Right atrium auricular region (tissue), 2 donors: ENCODE measurements at regions not wholly inside any gene's neighbourhood (a gene's known extent, or its start where the extent isn't known, plus 50 kb on each side); places are given as distances from the start of the nearest gene placed in this dataset.
"Not testable (repeated sequence)": the region's sequence is repeated elsewhere in the genome, so short reads cannot be mapped to it uniquely, and the experiment has no call there.

Experiments
- DNase-seq: peaks from one replicate; pipeline ENCODE4 v3.0.0-alpha.2; 2019; ENCODE audit warnings: low spot score
- H3K27ac ChIP-seq, 2 donors: fragments of 200-600 bp; sonication (generic); 1 replicate in 1 of 2; 2 replicates in 1 of 2; pipeline ENCODE4 v1.5.1; 2016 to 2019
- H3K27me3 ChIP-seq, 2 donors: fragments of 200-600 bp; sonication (generic); one replicate each; pipeline versions ENCODE4 v1.5.1 to v1.6.0; 2017 to 2019
- H3K36me3 ChIP-seq: fragments of 200-600 bp; sonication (generic); one replicate; pipeline ENCODE4 v1.5.1; 2016
- H3K4me1 ChIP-seq, 2 donors: fragments of 200-600 bp; sonication (generic); one replicate each; pipeline versions ENCODE4 v1.5.1 to v1.6.0; 2017 to 2019
- H3K4me3 ChIP-seq, 2 donors: fragments of 200-600 bp; sonication (generic); 1 replicate in 1 of 2; 2 replicates in 1 of 2; pipeline ENCODE4 v1.5.1; 2017 to 2019; ENCODE audit warnings: mild to moderate bottlenecking in 1 of 2, moderate library complexity in 1 of 2
- H3K9me3 ChIP-seq, 2 donors: fragments of 200-600 bp; sonication (generic); one replicate each; pipeline ENCODE4 v1.5.1; 2019
- CTCF ChIP-seq, 2 donors: fragments of 200-600 bp; sonication (generic); IDR thresholded peaks; one replicate each; pipeline ENCODE4 v1.5.1; 2019; ENCODE audit warnings: antibody characterized with exemption in 2 of 2

GRCh38 chr20:22851679-22852346 is 183.3 kb upstream of the SSTR4 start:
- H3K36me3 ChIP-seq, H3K27ac ChIP-seq, H3K27me3 ChIP-seq, DNase-seq, H3K4me1 ChIP-seq, H3K4me3 ChIP-seq: not testable (repeated sequence)
- H3K9me3 ChIP-seq = peaks cover 0 to 21% of the 10 kb centered on the region in 2 donors
- peak; percentile 30 to 69 for TF ChIP-seq CTCF (IDR thresholded peaks at IDR 0.05)

GRCh38 chr20:22861231-22861980 is 173.7 kb upstream of the SSTR4 start:
- peak overlapping the region in 1 of 2 donors; percentile 13 for H3K27ac ChIP-seq
- no peak for TF ChIP-seq CTCF (IDR thresholded peaks at IDR 0.05)
- no peak overlapping the region for H3K4me3 ChIP-seq
- no peaks in the 10 kb centered on the region for H3K4me1 ChIP-seq
- DNase-seq = no peak
- H3K36me3 ChIP-seq = no peaks in the 10 kb centered on the region
- no peaks in the 10 kb centered on the region for H3K27me3 ChIP-seq
- peaks cover 0 to 6% of the 10 kb centered on the region in 2 donors for H3K9me3 ChIP-seq

- Histone ChIP-seq H3K4me3 (no peak overlapping the region), H3K4me1 (no peaks in the 10 kb centered on the region), H3K27me3 (no peaks in the 10 kb centered on the region), H3K9me3 (peaks cover 0 to under 1% of the 10 kb centered on the region in 2 donors), H3K36me3 (no peaks in the 10 kb centered on the region), H3K27ac (peak overlapping the region; percentile 28 to 29)
- TF ChIP-seq CTCF (IDR thresholded peaks at IDR 0.05) = no peak
- DNase-seq = no peak
Measured at GRCh38 chr20:22861990-22862389, 173.1 kb upstream of the SSTR4 start.

- H3K27me3 ChIP-seq = no peaks in the 10 kb centered on the region
- H3K4me1 ChIP-seq = no peaks in the 10 kb centered on the region
- TF ChIP-seq CTCF (IDR thresholded peaks at IDR 0.05) = no peak
- no peak for DNase-seq
- no peaks in the 10 kb centered on the region for H3K36me3 ChIP-seq
- peak overlapping the region in 1 of 2 donors; percentile 29 for H3K27ac ChIP-seq
- peaks cover 0 to 5% of the 10 kb centered on the region in 2 donors for H3K9me3 ChIP-seq
- H3K4me3 ChIP-seq = no peak overlapping the region
Measured at GRCh38 chr20:22862671-22863230, 172.4 kb upstream of the SSTR4 start.

- TF ChIP-seq CTCF (IDR thresholded peaks at IDR 0.05) = no peak
- no peak for DNase-seq
- H3K27ac ChIP-seq = no peak overlapping the region
- no peaks in the 10 kb centered on the region for H3K36me3 ChIP-seq
- H3K27me3 ChIP-seq = no peaks in the 10 kb centered on the region
- H3K4me3 ChIP-seq = no peak overlapping the region
- peaks cover 0 to 14% of the 10 kb centered on the region in 2 donors for H3K9me3 ChIP-seq
- no peaks in the 10 kb centered on the region for H3K4me1 ChIP-seq
Measured at GRCh38 chr20:22863826-22864225, 171.3 kb upstream of the SSTR4 start.
